CD4-positive, alpha-beta T cell (primary cell): ENCODE measurements at regions not wholly inside any gene's neighbourhood (a gene's known extent, or its start where the extent isn't known, plus 50 kb on each side); places are given as distances from the start of the nearest gene placed in this dataset.

ENCODE experiments used
- ATAC-seq: fragments of 200-7000 bp; cut with Tn5 transposase; one replicate; pipeline ENCODE4 v1.10.0; 2022; ENCODE audit warnings: mild to moderate bottlenecking; ENCODE audit not compliant: poor library complexity
- CTCF ChIA-PET: fragments of 350-600 bp; sonication (Branson Sonifier 250); formaldehyde crosslinking; loops from one replicate; lab custom pipeline; 2021; ENCODE audit warnings: antibody characterized with exemption, inconsistent platforms; lab: Charles Lee
- POLR2A ChIA-PET: fragments of 350-600 bp; sonication (Branson Sonifier 250); formaldehyde crosslinking; loops from one replicate; lab custom pipeline; 2021; ENCODE audit warnings: antibody characterized with exemption, inconsistent platforms; lab: Charles Lee
- DNase-seq, 14 experiments: peaks; one replicate each; pipeline ENCODE4 v3.0.0-alpha.2; 2013 to 2020; ENCODE audit warnings: mixed read lengths in 2 of 14
- H3K27ac ChIP-seq, 2 donors: one replicate each; pipeline versions ENCODE4 v1.5.1 to v1.7.0; 2013; ENCODE audit warnings: low read length in 2 of 2, low read depth in 1 of 2, mild to moderate bottlenecking in 1 of 2
- H3K27me3 ChIP-seq, 2 experiments: 1 replicate in 1 of 2; 2 replicates in 1 of 2; pipeline versions ENCODE4 v1.6.1 to v1.7.0; 2013; ENCODE audit warnings: low read length in 2 of 2, control low read depth in 1 of 2, mild to moderate bottlenecking in 1 of 2, moderate library complexity in 1 of 2; ENCODE audit not compliant: insufficient read depth in 2 of 2, control insufficient read depth in 1 of 2
- H3K36me3 ChIP-seq: one replicate; pipeline ENCODE4 v1.6.1; 2013; ENCODE audit warnings: low read length, control low read depth; ENCODE audit not compliant: insufficient read depth
- H3K4me1 ChIP-seq: one replicate; pipeline ENCODE4 v1.6.1; 2013; ENCODE audit warnings: low read length, control low read depth; ENCODE audit not compliant: insufficient read depth
- H3K4me3 ChIP-seq: one replicate; pipeline ENCODE4 v1.5.1; 2013; ENCODE audit warnings: mild to moderate bottlenecking, low read length, moderate library complexity
- H3K9me3 ChIP-seq, 2 experiments: 1 replicate in 1 of 2; 2 replicates in 1 of 2; pipeline versions ENCODE4 v1.6.1 to v1.7.0; 2013; ENCODE audit warnings: low read length in 2 of 2, mild to moderate bottlenecking in 2 of 2, control low read depth in 1 of 2, moderate library complexity in 1 of 2; ENCODE audit not compliant: control insufficient read depth in 1 of 2, insufficient read depth in 1 of 2
- H3K27ac Mint-ChIP-seq: one replicate; pipeline ENCODE4 v1.8.0; 2020; ENCODE audit warnings: mixed read lengths
- H3K27me3 Mint-ChIP-seq: one replicate; pipeline ENCODE4 v1.8.0; 2021; ENCODE audit warnings: mixed read lengths
- H3K36me3 Mint-ChIP-seq: one replicate; pipeline ENCODE4 v1.8.0; 2021; ENCODE audit warnings: low read depth, mixed read lengths
- H3K4me1 Mint-ChIP-seq: one replicate; pipeline ENCODE4 v1.8.0; 2021; ENCODE audit warnings: low read depth, mixed read lengths
- H3K4me3 Mint-ChIP-seq: one replicate; pipeline ENCODE4 v1.8.0; 2020; ENCODE audit warnings: mild to moderate bottlenecking, mixed read lengths
- H3K9me3 Mint-ChIP-seq: one replicate; pipeline ENCODE4 v1.8.0; 2020; ENCODE audit warnings: mixed read lengths
- CTCF ChIP-seq: fragments of 200-600 bp; IDR thresholded peaks from one replicate; pipeline ENCODE4 v1.8.0; 2022; ENCODE audit warnings: antibody characterized with exemption, mild to moderate bottlenecking
- intact Hi-C, 2 experiments: fragments of 100-400 bp; cut with DNase I in 1 of 2; cut with micrococcal nuclease in 1 of 2; formaldehyde crosslinking; loops; one replicate each; pipeline versions ENCODE4 v1.15.1 to v1.9.0; 2023 to 2025; cut with DNase I, micrococcal nuclease

GRCh38 chr9:22286661-22287060, 160.0 kb upstream of the DMRTA1 start:
- H3K36me3 Mint-ChIP-seq = no peaks in the 10 kb centered on the region
- H3K9me3 ChIP-seq = no peaks in the 10 kb centered on the region
- no peak for TF ChIP-seq CTCF
- H3K4me3 Mint-ChIP-seq = no peak overlapping the region
- ATAC-seq (no peak), DNase-seq (no peak)
- ChIA-PET POLR2A (interaction anchor here (0.7 kb wide), 1 partner anchor 133 kb away, joined by 5 read pairs; no protein-coding TSS in a partner anchor), CTCF (no interaction called here)
- no peaks in the 10 kb centered on the region for H3K4me1 Mint-ChIP-seq
- H3K4me1 ChIP-seq = no peaks in the 10 kb centered on the region
- peaks cover 0 to 4% of the 10 kb centered on the region in 2 experiments for H3K27me3 ChIP-seq
- no peak overlapping the region for H3K27ac ChIP-seq
- intact Hi-C loops = no loop called here
- peaks cover 5% of the 10 kb centered on the region for H3K27me3 Mint-ChIP-seq
- H3K4me3 ChIP-seq = no peak overlapping the region
- no peaks in the 10 kb centered on the region for H3K36me3 ChIP-seq
- no peak overlapping the region for H3K27ac Mint-ChIP-seq
- H3K9me3 Mint-ChIP-seq = no peaks in the 10 kb centered on the region

GRCh38 chr9:22288661-22289060, 158.0 kb upstream of the DMRTA1 start:
- no peak overlapping the region for H3K27ac Mint-ChIP-seq
- H3K4me3 Mint-ChIP-seq = no peak overlapping the region
- Histone ChIP-seq H3K9me3 (no peaks in the 10 kb centered on the region), H3K27ac (no peak overlapping the region), H3K27me3 (peaks cover 0 to 4% of the 10 kb centered on the region in 2 experiments), H3K4me3 (no peak overlapping the region), H3K36me3 (no peaks in the 10 kb centered on the region), H3K4me1 (no peaks in the 10 kb centered on the region)
- intact Hi-C loops = no loop called here
- no peak for TF ChIP-seq CTCF
- H3K4me1 Mint-ChIP-seq = no peaks in the 10 kb centered on the region
- H3K9me3 Mint-ChIP-seq = no peaks in the 10 kb centered on the region
- CTCF ChIA-PET = no interaction called here
- no peaks in the 10 kb centered on the region for H3K36me3 Mint-ChIP-seq
- POLR2A ChIA-PET = no interaction called here
- no peak for DNase-seq
- ATAC-seq = no peak
- H3K27me3 Mint-ChIP-seq = peaks cover 5% of the 10 kb centered on the region

GRCh38 chr9:22307013-22307711, 139.5 kb upstream of the DMRTA1 start:
- ATAC-seq (no peak), DNase-seq (peak in 2 of 14 experiments; percentile 6 to 16)
- POLR2A ChIA-PET = no interaction called here
- Mint-ChIP-seq H3K4me1 (no peaks in the 10 kb centered on the region), H3K9me3 (no peaks in the 10 kb centered on the region), H3K27ac (no peak overlapping the region), H3K4me3 (no peak overlapping the region), H3K27me3 (peaks cover 14% of the 10 kb centered on the region), H3K36me3 (no peaks in the 10 kb centered on the region)
- Histone ChIP-seq H3K27me3 (no peaks in the 10 kb centered on the region), H3K36me3 (no peaks in the 10 kb centered on the region), H3K4me3 (no peak overlapping the region), H3K4me1 (no peaks in the 10 kb centered on the region), H3K9me3 (no peaks in the 10 kb centered on the region), H3K27ac (no peak overlapping the region)
- no peak for TF ChIP-seq CTCF
- CTCF ChIA-PET = no interaction called here
- intact Hi-C loops = no loop called here
